ENCODE measurements at regions not wholly inside any gene's neighbourhood (a gene's known extent, or its start where the extent isn't known, plus 50 kb on each side); places are given as distances from the start of the nearest gene placed in this dataset.

DNA sequence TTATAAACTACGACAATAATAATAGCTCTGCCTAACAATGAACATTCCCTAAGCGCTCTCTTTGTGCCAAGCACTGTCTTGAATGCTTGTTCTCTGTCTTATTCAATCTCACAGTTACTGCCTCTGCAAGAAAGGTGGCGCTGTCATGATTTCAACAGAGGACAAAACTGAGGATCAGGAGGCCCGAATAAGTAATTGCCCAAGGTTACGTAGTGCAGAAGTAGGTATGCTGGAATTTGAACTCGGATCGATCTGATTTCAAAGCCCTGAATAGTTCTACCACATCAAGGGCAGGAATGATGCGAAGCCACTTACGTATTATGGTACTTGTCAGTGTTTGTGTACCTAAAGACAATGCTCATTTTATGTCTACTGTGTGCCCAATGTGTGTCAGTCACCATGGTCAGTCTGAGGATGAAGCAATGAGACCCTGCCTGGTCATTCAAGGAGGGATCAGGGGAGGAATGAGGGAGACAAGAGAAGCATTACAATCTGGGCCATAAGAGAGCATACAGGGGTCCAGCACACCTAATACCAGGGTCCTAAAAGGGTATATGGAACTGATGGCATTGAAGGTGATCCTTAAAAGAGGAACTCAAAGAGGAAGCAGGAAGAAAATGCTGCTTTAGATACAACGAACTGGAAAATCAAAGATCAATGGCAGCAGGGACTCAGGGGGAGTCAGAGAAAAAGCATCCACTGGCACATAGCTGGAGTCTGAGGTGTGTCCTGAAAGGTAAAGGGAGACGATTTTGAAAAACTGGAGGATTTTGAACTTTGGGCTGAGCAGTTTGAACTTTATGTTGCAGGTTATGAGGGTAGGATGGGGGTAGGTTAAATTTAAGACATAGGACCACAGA is 389.2 kb downstream of the PLPP3 start:
- Histone ChIP-seq H3K36me3 (ENCODE audit: control insufficient read depth, insufficient read depth, low read length) (no peaks in the 10 kb centered on the region), H3K9me3 (ENCODE audit: control insufficient read depth, insufficient read depth, low read length) (no peaks in the 10 kb centered on the region), H3K4me3 (ENCODE audit: low read depth, low read length) (no peak overlapping the region), H3K27me3 (ENCODE audit: control insufficient read depth, insufficient read depth, low read length) (no peaks in the 10 kb centered on the region), H3K4me1 (ENCODE audit: control insufficient read depth, insufficient read depth, low read length) (peaks cover 22% of the 10 kb centered on the region), H3K27ac (ENCODE audit: low read depth, low read length) (no peak overlapping the region), H3K9ac (ENCODE audit: low read depth, low read length) (no peak overlapping the region)

DNA sequence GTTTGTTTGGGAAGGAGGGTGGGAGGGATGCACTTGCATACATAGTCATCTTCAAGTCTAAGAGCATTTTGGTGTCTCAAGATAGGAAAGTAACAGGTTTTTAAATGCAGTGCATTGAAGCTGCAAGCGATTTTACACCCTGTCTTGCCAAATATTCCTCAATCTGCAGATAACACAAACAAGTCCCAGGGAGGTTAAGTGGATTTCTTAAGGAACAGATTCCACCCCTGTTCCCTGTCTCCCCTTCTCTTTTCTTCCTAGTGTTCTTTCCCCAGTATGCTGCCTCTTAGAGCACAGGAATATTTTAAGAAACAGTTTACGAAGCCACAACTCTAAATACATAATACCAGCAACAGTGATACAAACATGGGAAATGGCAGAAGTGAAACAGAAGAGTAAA is 389.9 kb downstream of the PLPP3 start:
- Histone ChIP-seq H3K9ac (ENCODE audit: low read depth, low read length) (no peak overlapping the region), H3K4me3 (ENCODE audit: low read depth, low read length) (no peak overlapping the region), H3K27me3 (ENCODE audit: control insufficient read depth, insufficient read depth, low read length) (no peaks in the 10 kb centered on the region), H3K9me3 (ENCODE audit: control insufficient read depth, insufficient read depth, low read length) (no peaks in the 10 kb centered on the region), H3K4me1 (ENCODE audit: control insufficient read depth, insufficient read depth, low read length) (peaks cover 22% of the 10 kb centered on the region), H3K27ac (ENCODE audit: low read depth, low read length) (no peak overlapping the region), H3K36me3 (ENCODE audit: control insufficient read depth, insufficient read depth, low read length) (no peaks in the 10 kb centered on the region)

DNA sequence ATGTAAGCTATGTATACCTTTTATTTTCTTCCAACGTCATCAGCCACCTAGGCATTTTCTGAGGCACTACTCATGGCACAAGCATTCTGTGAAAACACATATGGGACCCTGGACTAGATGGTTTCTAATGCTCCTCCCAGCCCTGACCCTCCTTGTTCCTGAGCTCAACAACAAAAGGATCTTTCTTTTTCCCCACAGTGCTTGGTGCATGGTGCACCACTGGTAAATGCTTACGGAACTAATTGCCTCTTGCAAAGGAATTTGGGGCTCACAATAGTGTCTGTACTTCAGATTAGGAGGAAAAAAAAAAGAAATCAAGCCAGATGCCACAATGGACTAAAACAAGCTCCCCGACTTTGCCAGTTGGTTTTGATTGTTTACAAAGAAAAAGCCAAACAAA is 390.5 kb downstream of the PLPP3 start:
- Histone ChIP-seq H3K27ac (ENCODE audit: low read depth, low read length) (no peak overlapping the region), H3K4me1 (ENCODE audit: control insufficient read depth, insufficient read depth, low read length) (peaks cover 22% of the 10 kb centered on the region), H3K9me3 (ENCODE audit: control insufficient read depth, insufficient read depth, low read length) (no peaks in the 10 kb centered on the region), H3K36me3 (ENCODE audit: control insufficient read depth, insufficient read depth, low read length) (no peaks in the 10 kb centered on the region), H3K27me3 (ENCODE audit: control insufficient read depth, insufficient read depth, low read length) (no peaks in the 10 kb centered on the region), H3K4me3 (ENCODE audit: low read depth, low read length) (no peak overlapping the region), H3K9ac (ENCODE audit: low read depth, low read length) (no peak overlapping the region)

DNA sequence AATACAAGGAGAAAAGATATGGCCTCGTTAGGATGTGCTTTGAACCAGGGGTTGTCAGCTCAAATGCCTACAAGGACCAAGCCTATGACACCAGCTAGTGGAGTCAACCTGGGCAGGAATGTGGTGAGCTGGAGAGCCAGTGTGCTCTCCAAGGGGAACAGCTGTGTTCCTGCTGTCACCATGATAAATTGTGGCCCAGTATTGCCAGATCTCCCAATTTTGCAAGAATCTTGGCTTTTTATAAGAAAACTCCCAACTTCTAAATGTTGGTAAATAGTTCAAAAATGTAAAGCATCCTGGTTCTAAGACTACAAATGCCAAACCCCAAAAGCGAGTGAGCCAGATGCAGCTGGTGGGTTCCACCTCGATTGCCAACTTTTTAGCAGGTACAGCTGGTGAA is 391.1 kb downstream of the PLPP3 start:
- H3K9me3 ChIP-seq (ENCODE audit: control insufficient read depth, insufficient read depth, low read length), result no peaks in the 10 kb centered on the region
- H3K27ac ChIP-seq (ENCODE audit: low read depth, low read length), result no peak overlapping the region
- peaks cover 22% of the 10 kb centered on the region for H3K4me1 ChIP-seq (ENCODE audit: control insufficient read depth, insufficient read depth, low read length)
- no peaks in the 10 kb centered on the region for H3K27me3 ChIP-seq (ENCODE audit: control insufficient read depth, insufficient read depth, low read length)
- no peak overlapping the region for H3K9ac ChIP-seq (ENCODE audit: low read depth, low read length)
- no peaks in the 10 kb centered on the region for H3K36me3 ChIP-seq (ENCODE audit: control insufficient read depth, insufficient read depth, low read length)
- H3K4me3 ChIP-seq (ENCODE audit: low read depth, low read length), result no peak overlapping the region

DNA sequence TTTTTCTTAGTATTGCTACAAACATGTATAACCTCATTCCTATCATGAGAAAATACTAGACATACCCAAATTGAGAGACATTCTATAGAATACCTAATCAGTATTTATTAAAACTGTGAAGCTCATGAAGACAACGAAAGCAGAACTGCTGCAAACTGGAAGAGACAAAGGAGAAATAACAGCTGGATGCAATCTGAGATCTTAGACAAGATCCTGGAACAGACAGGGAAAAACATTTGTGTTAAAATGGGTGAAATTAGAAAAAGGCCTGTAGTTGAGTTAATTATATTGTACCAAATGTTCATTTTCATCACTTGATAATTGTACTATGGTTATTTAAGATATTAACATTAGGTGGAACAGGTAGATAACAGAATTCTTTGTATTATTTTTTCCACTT is 392.0 kb downstream of the PLPP3 start:
- no peaks in the 10 kb centered on the region for H3K27me3 ChIP-seq (ENCODE audit: control insufficient read depth, insufficient read depth, low read length)
- no peak overlapping the region for H3K9ac ChIP-seq (ENCODE audit: low read depth, low read length)
- no peak overlapping the region for H3K27ac ChIP-seq (ENCODE audit: low read depth, low read length)
- H3K4me3 ChIP-seq (ENCODE audit: low read depth, low read length), result no peak overlapping the region
- peaks cover 22% of the 10 kb centered on the region for H3K4me1 ChIP-seq (ENCODE audit: control insufficient read depth, insufficient read depth, low read length)
- H3K36me3 ChIP-seq (ENCODE audit: control insufficient read depth, insufficient read depth, low read length), result no peaks in the 10 kb centered on the region
- H3K9me3 ChIP-seq (ENCODE audit: control insufficient read depth, insufficient read depth, low read length), result no peaks in the 10 kb centered on the region

DNA sequence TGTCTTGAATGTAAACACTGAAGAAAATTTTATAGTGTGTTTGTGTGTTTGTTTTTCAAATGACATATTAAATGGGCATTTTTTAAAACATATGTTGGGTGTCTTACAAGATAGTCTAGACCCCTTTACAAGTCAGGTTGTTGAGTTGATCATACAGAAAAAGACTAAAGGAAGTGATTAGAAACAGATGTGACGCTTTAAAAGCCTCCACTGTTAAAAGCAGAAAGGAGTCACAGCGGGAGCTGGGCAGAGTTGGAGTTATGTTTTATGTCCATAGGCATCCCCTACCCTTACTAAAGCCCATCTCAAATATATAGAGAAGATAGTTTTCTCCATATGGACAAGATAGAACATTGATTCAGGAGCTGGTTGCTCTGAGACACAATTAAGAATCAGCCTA is 393.9 kb downstream of the PLPP3 start:
- Histone ChIP-seq H3K4me1 (ENCODE audit: control insufficient read depth, insufficient read depth, low read length) (peaks cover 30% of the 10 kb centered on the region), H3K27ac (ENCODE audit: low read depth, low read length) (no peak overlapping the region), H3K4me3 (ENCODE audit: low read depth, low read length) (no peak overlapping the region), H3K9ac (ENCODE audit: low read depth, low read length) (no peak overlapping the region), H3K27me3 (ENCODE audit: control insufficient read depth, insufficient read depth, low read length) (no peaks in the 10 kb centered on the region), H3K36me3 (ENCODE audit: control insufficient read depth, insufficient read depth, low read length) (no peaks in the 10 kb centered on the region), H3K9me3 (ENCODE audit: control insufficient read depth, insufficient read depth, low read length) (no peaks in the 10 kb centered on the region)

DNA sequence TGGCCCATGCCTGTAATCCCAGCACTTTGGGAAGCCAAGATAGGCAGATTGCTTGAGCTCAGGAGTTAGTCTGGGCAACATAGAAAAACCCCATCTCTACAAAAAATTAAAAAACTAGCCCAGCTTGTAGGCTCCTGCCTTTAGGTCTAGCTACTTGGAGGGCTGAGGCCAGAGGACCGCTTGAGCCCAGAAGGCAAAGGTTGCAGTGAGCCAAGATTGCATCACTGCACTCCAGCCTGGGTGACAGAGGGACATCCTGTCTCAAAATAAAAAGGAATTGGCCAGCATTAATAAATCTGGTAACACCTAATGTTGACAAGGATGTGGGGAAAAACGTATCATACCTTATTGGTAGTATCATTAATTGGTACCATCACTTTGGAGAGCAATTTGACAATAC is 396.2 kb downstream of the PLPP3 start:
- Histone ChIP-seq H3K9me3 (ENCODE audit: control insufficient read depth, insufficient read depth, low read length) (no peaks in the 10 kb centered on the region), H3K9ac (ENCODE audit: low read depth, low read length) (no peak overlapping the region), H3K4me3 (ENCODE audit: low read depth, low read length) (no peak overlapping the region), H3K36me3 (ENCODE audit: control insufficient read depth, insufficient read depth, low read length) (no peaks in the 10 kb centered on the region), H3K27ac (ENCODE audit: low read depth, low read length) (no peak overlapping the region), H3K4me1 (ENCODE audit: control insufficient read depth, insufficient read depth, low read length) (peaks cover 32% of the 10 kb centered on the region), H3K27me3 (ENCODE audit: control insufficient read depth, insufficient read depth, low read length) (no peaks in the 10 kb centered on the region)

DNA sequence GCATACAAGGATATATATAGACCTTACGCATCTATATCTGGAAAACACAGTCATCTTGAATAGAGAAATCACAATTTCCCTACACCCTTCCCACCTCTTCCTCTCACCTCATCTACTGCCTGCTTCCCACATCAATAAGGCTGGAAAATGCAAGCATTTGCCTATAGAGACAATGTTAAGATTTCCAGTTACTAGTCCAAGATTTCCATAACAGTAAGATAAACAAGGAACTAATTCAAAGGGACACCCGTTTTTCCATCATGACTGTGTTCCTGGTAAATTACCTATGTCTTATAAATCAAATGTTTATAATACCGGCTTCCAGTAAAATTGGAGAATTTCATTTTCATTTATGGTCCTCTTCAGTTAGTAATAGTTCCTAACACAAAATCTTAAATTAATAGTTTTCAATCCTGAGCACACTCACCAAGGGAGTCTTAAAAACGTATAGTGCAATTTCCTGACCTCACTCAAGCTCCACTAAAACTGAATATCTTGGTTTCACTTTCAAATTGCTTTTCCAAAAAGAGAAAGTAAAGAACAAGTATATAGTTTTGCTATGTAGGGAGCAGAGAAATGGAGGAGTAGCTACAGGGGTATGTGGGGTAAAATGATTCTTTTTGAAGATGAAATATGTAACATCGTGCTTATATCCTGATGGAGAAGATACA is 398.7 kb downstream of the PLPP3 start:
- H3K9ac ChIP-seq (ENCODE audit: low read depth, low read length), result no peak overlapping the region
- no peaks in the 10 kb centered on the region for H3K27me3 ChIP-seq (ENCODE audit: control insufficient read depth, insufficient read depth, low read length)
- no peaks in the 10 kb centered on the region for H3K9me3 ChIP-seq (ENCODE audit: control insufficient read depth, insufficient read depth, low read length)
- no peaks in the 10 kb centered on the region for H3K36me3 ChIP-seq (ENCODE audit: control insufficient read depth, insufficient read depth, low read length)
- no peak overlapping the region for H3K4me3 ChIP-seq (ENCODE audit: low read depth, low read length)
- H3K27ac ChIP-seq (ENCODE audit: low read depth, low read length), result no peak overlapping the region
- peaks cover 26% of the 10 kb centered on the region for H3K4me1 ChIP-seq (ENCODE audit: control insufficient read depth, insufficient read depth, low read length)

DNA sequence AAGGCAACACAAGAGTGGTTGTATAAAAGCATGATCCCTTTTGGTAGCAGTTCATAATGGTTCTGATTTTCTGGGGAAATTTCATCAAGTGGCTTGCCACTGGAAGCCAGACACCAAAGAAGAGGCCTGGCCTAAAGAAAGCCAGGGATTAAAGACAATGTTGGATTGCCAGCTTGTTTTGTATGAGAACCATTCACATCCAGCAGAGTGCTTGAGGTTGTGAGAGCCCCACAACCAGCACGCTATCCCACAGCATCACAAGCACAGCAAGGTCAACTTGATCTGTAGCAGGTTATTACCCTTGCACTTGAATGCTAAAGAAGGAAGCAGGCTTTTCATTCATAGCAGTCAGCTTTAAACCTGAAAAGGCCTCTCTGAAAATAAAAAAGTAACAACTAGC is 399.8 kb downstream of the PLPP3 start:
- H3K4me1 ChIP-seq (ENCODE audit: control insufficient read depth, insufficient read depth, low read length), result peaks cover 26% of the 10 kb centered on the region
- H3K4me3 ChIP-seq (ENCODE audit: low read depth, low read length), result no peak overlapping the region
- no peak overlapping the region for H3K27ac ChIP-seq (ENCODE audit: low read depth, low read length)
- no peaks in the 10 kb centered on the region for H3K27me3 ChIP-seq (ENCODE audit: control insufficient read depth, insufficient read depth, low read length)
- H3K9ac ChIP-seq (ENCODE audit: low read depth, low read length), result no peak overlapping the region
- no peaks in the 10 kb centered on the region for H3K9me3 ChIP-seq (ENCODE audit: control insufficient read depth, insufficient read depth, low read length)
- H3K36me3 ChIP-seq (ENCODE audit: control insufficient read depth, insufficient read depth, low read length), result no peaks in the 10 kb centered on the region

DNA sequence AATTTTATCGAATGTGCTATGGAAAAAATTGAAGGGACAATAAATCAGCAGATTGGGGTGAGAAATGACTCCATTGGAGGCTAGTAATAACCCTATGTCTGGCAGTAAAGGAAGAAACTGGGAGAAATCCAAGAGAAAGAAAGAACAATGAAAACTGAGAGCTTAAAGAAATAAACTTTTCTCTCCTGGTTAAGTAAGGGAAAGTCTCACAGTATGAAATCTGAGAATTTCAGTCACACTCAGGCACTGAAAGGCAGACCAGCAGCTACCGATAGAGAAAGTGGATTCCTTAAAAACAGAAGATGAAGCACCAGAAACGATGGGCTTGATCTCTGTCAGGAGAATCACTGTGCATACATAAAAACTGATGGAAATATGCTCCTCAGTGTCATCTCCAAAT is 404.2 kb downstream of the PLPP3 start:
- no peak overlapping the region for H3K4me3 ChIP-seq (ENCODE audit: low read depth, low read length)
- peaks cover 9% of the 10 kb centered on the region; the same call in 1 of the 2 replicates for H3K4me1 ChIP-seq (ENCODE audit: control insufficient read depth, insufficient read depth, low read length)
- H3K9me3 ChIP-seq (ENCODE audit: control insufficient read depth, insufficient read depth, low read length), result no peaks in the 10 kb centered on the region
- no peak overlapping the region for H3K9ac ChIP-seq (ENCODE audit: low read depth, low read length)
- no peaks in the 10 kb centered on the region for H3K36me3 ChIP-seq (ENCODE audit: control insufficient read depth, insufficient read depth, low read length)
- no peaks in the 10 kb centered on the region for H3K27me3 ChIP-seq (ENCODE audit: control insufficient read depth, insufficient read depth, low read length)
- H3K27ac ChIP-seq (ENCODE audit: low read depth, low read length), result no peak overlapping the region

DNA sequence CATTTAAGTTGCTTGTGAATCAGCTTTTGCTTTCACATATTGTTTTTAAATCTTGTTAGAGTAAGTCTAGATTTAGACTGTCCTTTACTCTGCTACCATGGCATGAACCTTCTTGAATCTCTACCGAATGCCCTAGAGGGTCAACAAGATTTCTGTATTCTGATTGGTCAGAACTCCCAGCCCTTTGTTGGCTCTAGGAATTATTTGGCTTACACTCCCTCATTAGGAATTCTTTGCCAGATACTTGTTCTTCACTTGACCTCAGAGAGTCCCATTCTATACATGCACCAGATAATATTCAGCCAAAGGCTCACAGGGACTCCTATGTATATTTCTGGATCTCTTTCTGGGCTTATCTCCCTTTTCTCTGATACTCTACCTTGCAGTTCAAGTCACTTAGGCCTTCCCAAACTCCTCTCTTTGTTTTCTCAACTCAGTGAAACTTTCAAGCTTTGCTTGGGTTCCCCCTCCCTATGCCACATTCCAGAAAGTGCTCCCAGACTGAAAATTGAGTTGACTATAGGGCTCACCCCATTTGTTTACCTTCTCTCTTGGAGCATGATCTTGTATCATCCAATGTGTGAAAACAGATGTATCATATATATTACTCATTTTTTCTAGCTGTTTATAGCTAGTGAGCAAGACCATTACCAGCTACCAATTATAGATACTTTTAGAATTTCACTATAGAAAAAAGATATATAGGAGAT is 405.0 kb downstream of the PLPP3 start:
- Histone ChIP-seq H3K27ac (ENCODE audit: low read depth, low read length) (no peak overlapping the region), H3K4me3 (ENCODE audit: low read depth, low read length) (no peak overlapping the region), H3K9me3 (ENCODE audit: control insufficient read depth, insufficient read depth, low read length) (no peaks in the 10 kb centered on the region), H3K36me3 (ENCODE audit: control insufficient read depth, insufficient read depth, low read length) (no peaks in the 10 kb centered on the region), H3K4me1 (ENCODE audit: control insufficient read depth, insufficient read depth, low read length) (peaks cover under 1% of the 10 kb centered on the region; the same call in 1 of the 2 replicates), H3K27me3 (ENCODE audit: control insufficient read depth, insufficient read depth, low read length) (no peaks in the 10 kb centered on the region), H3K9ac (ENCODE audit: low read depth, low read length) (no peak overlapping the region)

Data from HUES48 (cell line).